ENCODE measurements at regions not wholly inside any gene's neighbourhood (a gene's known extent, or its start where the extent isn't known, plus 50 kb on each side); places are given as distances from the start of the nearest gene placed in this dataset.

DNA sequence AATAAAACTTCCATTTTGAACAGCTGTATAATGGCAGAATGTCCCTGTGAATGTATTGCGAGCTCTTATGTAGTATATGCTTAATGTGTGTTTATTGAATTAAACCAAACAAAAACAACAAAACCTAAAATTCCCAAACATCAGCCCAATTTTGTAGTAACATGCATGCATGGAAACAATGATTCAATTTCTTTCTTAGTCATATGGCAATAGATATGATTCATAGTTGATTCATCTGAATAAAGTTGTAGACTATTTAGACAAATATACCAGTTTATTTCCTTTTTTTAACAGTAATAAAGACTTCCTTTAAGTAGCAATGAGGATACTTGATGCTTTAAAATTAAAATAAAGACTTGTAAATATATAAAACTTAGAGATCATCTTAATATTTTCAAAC lies 670.6 kb downstream of the CD109 start:
- CTCF ChIA-PET: interaction anchor here (0.8 kb wide), 1 partner anchor 842 kb away, joined by 5 read pairs; no protein-coding TSS in a partner anchor
- Histone ChIP-seq H3K9me3 (ENCODE audit: control insufficient read depth, insufficient read depth, low read length) (no peaks in the 10 kb centered on the region), H3K4me3 (ENCODE audit: low read depth, low read length) (no peak overlapping the region), H3K27ac (ENCODE audit: low read depth, low read length) (no peak overlapping the region), H3K27me3 (ENCODE audit: control insufficient read depth, insufficient read depth, low read length) (no peaks in the 10 kb centered on the region)
- POLR2A ChIA-PET: no interaction called here
- no peak for DNase-seq (ENCODE audit: low read depth, low spot score)
- no peak for TF ChIP-seq CTCF (IDR thresholded peaks at IDR 0.05; ENCODE audit: low read depth, low read length)

DNA sequence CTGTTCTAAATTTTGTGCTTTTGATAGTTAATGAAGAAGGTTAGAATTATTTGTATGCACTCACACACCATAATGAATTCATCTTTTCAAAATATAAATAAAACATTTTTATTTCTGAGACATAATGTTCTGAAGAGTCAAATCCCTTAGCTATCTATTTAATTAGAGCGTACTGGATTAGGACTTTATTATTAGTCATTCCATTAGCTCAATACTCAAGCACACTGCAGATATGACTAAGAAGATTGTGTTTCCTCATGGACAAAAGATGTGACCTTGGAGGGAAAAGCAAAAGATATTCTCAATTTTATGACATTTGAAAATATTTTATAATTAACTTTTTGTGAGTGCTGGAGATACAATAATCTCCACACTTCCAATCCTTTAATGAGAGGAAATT lies 666.4 kb downstream of the CD109 start:
- no peak for DNase-seq (ENCODE audit: low read depth, low spot score)

GRCh38 chr6:74357321-74357720 lies 661.3 kb downstream of the CD109 start:
- ChIA-PET CTCF (no interaction called here), POLR2A (no interaction called here)
- H3K27me3 ChIP-seq (ENCODE audit: control insufficient read depth, insufficient read depth, low read length): no peaks in the 10 kb centered on the region
- H3K4me3 ChIP-seq (ENCODE audit: low read depth, low read length): no peak overlapping the region
- TF ChIP-seq CTCF (IDR thresholded peaks at IDR 0.05; ENCODE audit: low read depth, low read length): no peak
- no peaks in the 10 kb centered on the region for H3K9me3 ChIP-seq (ENCODE audit: control insufficient read depth, insufficient read depth, low read length)
- DNase-seq (ENCODE audit: low read depth, low spot score): no peak
- no peak overlapping the region for H3K27ac ChIP-seq (ENCODE audit: low read depth, low read length)

More for the DNA sequence above, 666.4 kb downstream of the CD109 start:
- Histone ChIP-seq H3K27me3 (ENCODE audit: control insufficient read depth, insufficient read depth, low read length) (no peaks in the 10 kb centered on the region), H3K9me3 (ENCODE audit: control insufficient read depth, insufficient read depth, low read length) (no peaks in the 10 kb centered on the region), H3K27ac (ENCODE audit: low read depth, low read length) (no peak overlapping the region), H3K4me3 (ENCODE audit: low read depth, low read length) (no peak overlapping the region)
- ChIA-PET CTCF (interaction anchor here (0.6 kb wide), 1 partner anchor 336 kb away, joined by 3 read pairs; no protein-coding TSS in a partner anchor), POLR2A (no interaction called here)
- no peak for TF ChIP-seq CTCF (IDR thresholded peaks at IDR 0.05; ENCODE audit: low read depth, low read length)

DNA sequence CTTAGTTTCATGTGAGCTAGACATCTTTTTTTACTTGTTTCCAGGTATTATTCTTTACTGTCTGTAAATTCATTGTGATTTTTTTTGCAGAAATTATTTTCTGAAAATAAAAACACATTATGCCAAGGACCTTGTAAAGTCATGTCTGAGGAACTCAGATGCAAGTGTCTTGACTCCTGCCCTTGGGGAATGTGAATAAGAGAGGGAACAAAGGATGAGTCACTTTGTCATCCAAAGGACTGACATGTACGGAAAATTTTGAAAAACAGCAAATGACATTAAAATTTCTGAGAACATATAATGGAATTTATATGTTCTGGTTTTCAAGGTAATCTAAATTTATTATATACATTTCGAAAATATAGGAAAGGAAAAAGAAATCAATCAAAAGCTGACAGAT lies 660.4 kb downstream of the CD109 start:
- ChIA-PET CTCF (no interaction called here), POLR2A (no interaction called here)
- Histone ChIP-seq H3K27me3 (ENCODE audit: control insufficient read depth, insufficient read depth, low read length) (no peaks in the 10 kb centered on the region), H3K4me3 (ENCODE audit: low read depth, low read length) (no peak overlapping the region), H3K27ac (ENCODE audit: low read depth, low read length) (no peak overlapping the region), H3K9me3 (ENCODE audit: control insufficient read depth, insufficient read depth, low read length) (no peaks in the 10 kb centered on the region)
- no peak for DNase-seq (ENCODE audit: low read depth, low spot score)
- TF ChIP-seq CTCF (IDR thresholded peaks at IDR 0.05; ENCODE audit: low read depth, low read length): no peak

- no peak overlapping the region for H3K4me3 ChIP-seq (ENCODE audit: low read depth, low read length)
- no peak for DNase-seq (ENCODE audit: low read depth, low spot score)
- ChIA-PET POLR2A (no interaction called here), CTCF (interaction anchor here (0.7 kb wide), 1 partner anchor 407 kb away, joined by 3 read pairs; no protein-coding TSS in a partner anchor)
- H3K27me3 ChIP-seq (ENCODE audit: control insufficient read depth, insufficient read depth, low read length): no peaks in the 10 kb centered on the region
- H3K9me3 ChIP-seq (ENCODE audit: control insufficient read depth, insufficient read depth, low read length): no peaks in the 10 kb centered on the region
- no peak for TF ChIP-seq CTCF (IDR thresholded peaks at IDR 0.05; ENCODE audit: low read depth, low read length)
- H3K27ac ChIP-seq (ENCODE audit: low read depth, low read length): no peak overlapping the region
Observed at GRCh38 chr6:74346936-74347535, 651.0 kb downstream of the CD109 start.

All from AG04450 (cell line).